ENCODE measurements at regions not wholly inside any gene's neighbourhood (a gene's known extent, or its start where the extent isn't known, plus 50 kb on each side); places are given as distances from the start of the nearest gene placed in this dataset.

DNA sequence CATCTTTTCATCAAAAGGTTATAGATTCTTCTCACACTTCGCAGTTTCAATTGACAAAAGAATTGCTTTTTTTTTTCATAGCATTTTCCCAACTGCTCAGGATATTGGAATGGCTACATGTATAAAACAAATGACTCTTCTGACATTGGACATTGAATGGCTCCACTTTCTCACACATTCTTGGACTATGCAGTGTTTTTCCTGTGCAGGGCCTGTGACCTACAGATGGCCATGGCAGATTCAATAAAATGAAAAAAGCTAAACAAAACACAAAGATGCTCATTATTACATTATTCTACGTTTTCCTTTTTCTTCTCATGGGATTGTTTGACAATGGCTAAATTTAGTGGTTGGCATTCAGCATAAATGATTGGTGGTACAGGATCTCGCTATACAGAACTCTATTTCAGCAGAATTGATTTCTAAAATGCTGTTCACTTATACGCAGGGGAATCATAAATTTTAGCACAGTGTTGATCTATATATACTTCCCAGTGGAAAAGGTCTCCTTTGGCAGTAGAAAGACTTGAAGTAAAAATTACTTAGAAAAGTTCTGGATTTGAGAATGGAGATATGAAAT, 115.6 kb upstream of the ADAMTS5 start:
- Histone ChIP-seq H3K4me2 (ENCODE audit: low read length) (no peak overlapping the region), H3K4me1 (ENCODE audit: control insufficient read depth, insufficient read depth, low read length) (no peaks in the 10 kb centered on the region), H3K36me3 (ENCODE audit: insufficient read depth, low read length) (no peaks in the 10 kb centered on the region)

DNA sequence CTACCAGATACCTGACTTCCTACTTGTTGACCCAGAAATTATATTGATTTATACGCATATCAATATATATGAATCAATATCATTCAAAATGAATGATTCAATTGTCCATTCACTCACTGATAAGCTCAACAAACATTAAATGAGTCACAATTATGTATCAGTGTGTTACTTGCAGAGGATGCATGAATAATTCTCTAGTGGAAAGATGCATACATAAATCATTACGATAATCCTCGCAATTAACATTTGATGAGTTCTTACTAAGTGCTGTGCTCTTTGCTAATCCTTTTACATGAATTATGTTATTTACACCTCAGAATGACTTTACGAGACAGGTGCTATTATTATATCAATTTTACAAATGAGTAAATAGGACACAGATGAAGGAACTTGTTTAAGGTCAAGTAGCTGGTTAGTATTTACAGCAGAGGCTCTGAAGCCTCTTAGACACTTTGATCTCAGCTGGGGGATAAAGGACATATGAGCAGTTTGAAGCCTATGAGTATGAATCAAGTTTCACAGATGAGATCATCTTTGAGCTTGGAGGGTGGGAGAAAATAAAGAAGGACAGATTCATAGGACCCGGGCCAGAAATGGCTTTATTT, 112.8 kb upstream of the ADAMTS5 start:
- no peaks in the 10 kb centered on the region for H3K36me3 ChIP-seq (ENCODE audit: insufficient read depth, low read length)
- no peaks in the 10 kb centered on the region for H3K9me3 ChIP-seq (replicated peaks; ENCODE audit: low read length)
- H3K4me2 ChIP-seq (ENCODE audit: low read length) = no peak overlapping the region
- H3K27me3 ChIP-seq (ENCODE audit: control insufficient read depth, insufficient read depth, low read length) = no peaks in the 10 kb centered on the region
- H3K4me1 ChIP-seq (ENCODE audit: control insufficient read depth, insufficient read depth, low read length) = no peaks in the 10 kb centered on the region
- no peak overlapping the region for H3K9ac ChIP-seq (ENCODE audit: low read depth, low read length)
- no peak overlapping the region for H3K4me3 ChIP-seq (ENCODE audit: low read length)

More for the DNA sequence above, 115.6 kb upstream of the ADAMTS5 start:
- no peak overlapping the region for H3K9ac ChIP-seq (ENCODE audit: low read depth, low read length)
- H3K4me3 ChIP-seq (ENCODE audit: low read length) = no peak overlapping the region
- no peaks in the 10 kb centered on the region for H3K9me3 ChIP-seq (replicated peaks; ENCODE audit: low read length)
- no peaks in the 10 kb centered on the region for H3K27me3 ChIP-seq (ENCODE audit: control insufficient read depth, insufficient read depth, low read length)

GRCh38 chr21:27078915-27079314, 112.0 kb upstream of the ADAMTS5 start:
- no peaks in the 10 kb centered on the region for H3K4me1 ChIP-seq (ENCODE audit: control insufficient read depth, insufficient read depth, low read length)
- H3K36me3 ChIP-seq (ENCODE audit: insufficient read depth, low read length) = no peaks in the 10 kb centered on the region
- no peak overlapping the region for H3K4me2 ChIP-seq (ENCODE audit: low read length)
- H3K4me3 ChIP-seq (ENCODE audit: low read length) = no peak overlapping the region
- no peaks in the 10 kb centered on the region for H3K27me3 ChIP-seq (ENCODE audit: control insufficient read depth, insufficient read depth, low read length)
- no peak overlapping the region for H3K9ac ChIP-seq (ENCODE audit: low read depth, low read length)
- H3K9me3 ChIP-seq (replicated peaks; ENCODE audit: low read length) = no peaks in the 10 kb centered on the region

DNA sequence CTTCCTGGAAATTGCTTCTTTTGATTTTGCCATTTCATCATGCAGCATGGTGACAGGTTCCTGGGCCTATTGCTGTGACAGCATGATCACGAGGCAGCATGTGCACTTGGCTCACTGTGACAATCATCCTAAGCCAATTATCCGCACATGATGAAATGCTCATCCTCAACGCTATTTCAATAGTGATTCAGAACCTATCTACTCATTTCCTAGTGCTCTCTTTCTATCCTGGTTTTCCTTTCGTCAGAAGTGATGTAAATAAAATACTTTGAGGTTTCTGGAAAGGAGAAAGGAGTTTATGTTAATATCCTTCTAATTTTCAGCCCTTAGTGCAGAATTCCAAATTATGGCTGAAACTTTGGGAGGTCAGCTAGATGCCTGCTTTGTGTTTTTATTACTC, 110.6 kb upstream of the ADAMTS5 start:
- Histone ChIP-seq H3K9me3 (replicated peaks; ENCODE audit: low read length) (no peaks in the 10 kb centered on the region), H3K4me2 (ENCODE audit: low read length) (no peak overlapping the region), H3K36me3 (ENCODE audit: insufficient read depth, low read length) (no peaks in the 10 kb centered on the region), H3K4me3 (ENCODE audit: low read length) (no peak overlapping the region), H3K4me1 (ENCODE audit: control insufficient read depth, insufficient read depth, low read length) (no peaks in the 10 kb centered on the region), H3K9ac (ENCODE audit: low read depth, low read length) (no peak overlapping the region), H3K27me3 (ENCODE audit: control insufficient read depth, insufficient read depth, low read length) (no peaks in the 10 kb centered on the region)

DNA sequence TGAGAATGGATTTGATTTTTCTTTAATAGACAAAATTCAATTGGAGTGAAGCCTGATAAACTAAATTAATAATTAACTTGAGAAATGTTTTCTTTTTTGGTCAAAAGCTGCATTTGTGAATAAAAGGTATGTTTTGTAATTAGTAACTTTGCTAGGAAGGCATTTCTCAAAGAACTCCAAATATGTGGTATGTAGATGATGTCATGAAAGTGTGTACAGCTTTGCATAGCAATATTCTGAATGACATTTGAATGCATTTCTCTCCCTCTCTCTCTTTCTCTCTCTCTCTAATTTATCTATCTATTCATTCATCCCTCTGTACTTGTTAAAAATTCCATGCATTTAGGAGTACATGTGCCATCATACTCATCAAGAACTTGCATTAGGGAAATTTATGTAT, 109.1 kb upstream of the ADAMTS5 start:
- H3K4me1 ChIP-seq (ENCODE audit: control insufficient read depth, insufficient read depth, low read length) = no peaks in the 10 kb centered on the region
- H3K4me3 ChIP-seq (ENCODE audit: low read length) = no peak overlapping the region
- no peak overlapping the region for H3K9ac ChIP-seq (ENCODE audit: low read depth, low read length)
- H3K9me3 ChIP-seq (replicated peaks; ENCODE audit: low read length) = no peaks in the 10 kb centered on the region
- no peaks in the 10 kb centered on the region for H3K36me3 ChIP-seq (ENCODE audit: insufficient read depth, low read length)
- no peaks in the 10 kb centered on the region for H3K27me3 ChIP-seq (ENCODE audit: control insufficient read depth, insufficient read depth, low read length)
- H3K4me2 ChIP-seq (ENCODE audit: low read length) = no peak overlapping the region

- H3K9me3 ChIP-seq (replicated peaks; ENCODE audit: low read length) = no peaks in the 10 kb centered on the region
- H3K4me1 ChIP-seq (ENCODE audit: control insufficient read depth, insufficient read depth, low read length) = no peaks in the 10 kb centered on the region
- no peak overlapping the region for H3K4me3 ChIP-seq (ENCODE audit: low read length)
- no peak overlapping the region for H3K9ac ChIP-seq (ENCODE audit: low read depth, low read length)
- H3K27me3 ChIP-seq (ENCODE audit: control insufficient read depth, insufficient read depth, low read length) = no peaks in the 10 kb centered on the region
- no peaks in the 10 kb centered on the region for H3K36me3 ChIP-seq (ENCODE audit: insufficient read depth, low read length)
- H3K4me2 ChIP-seq (ENCODE audit: low read length) = no peak overlapping the region
These were observed 104.2 kb upstream of the ADAMTS5 start for GRCh38 chr21:27070861-27071670.

GRCh38 chr21:27068811-27069210, 101.9 kb upstream of the ADAMTS5 start:
- H3K4me1 ChIP-seq (ENCODE audit: control insufficient read depth, insufficient read depth, low read length) = no peaks in the 10 kb centered on the region
- H3K4me2 ChIP-seq (ENCODE audit: low read length) = no peak overlapping the region
- H3K9ac ChIP-seq (ENCODE audit: low read depth, low read length) = no peak overlapping the region
- H3K4me3 ChIP-seq (ENCODE audit: low read length) = no peak overlapping the region
- H3K27me3 ChIP-seq (ENCODE audit: control insufficient read depth, insufficient read depth, low read length) = no peaks in the 10 kb centered on the region
- H3K36me3 ChIP-seq (ENCODE audit: insufficient read depth, low read length) = no peaks in the 10 kb centered on the region
- H3K9me3 ChIP-seq (replicated peaks; ENCODE audit: low read length) = no peaks in the 10 kb centered on the region

DNA sequence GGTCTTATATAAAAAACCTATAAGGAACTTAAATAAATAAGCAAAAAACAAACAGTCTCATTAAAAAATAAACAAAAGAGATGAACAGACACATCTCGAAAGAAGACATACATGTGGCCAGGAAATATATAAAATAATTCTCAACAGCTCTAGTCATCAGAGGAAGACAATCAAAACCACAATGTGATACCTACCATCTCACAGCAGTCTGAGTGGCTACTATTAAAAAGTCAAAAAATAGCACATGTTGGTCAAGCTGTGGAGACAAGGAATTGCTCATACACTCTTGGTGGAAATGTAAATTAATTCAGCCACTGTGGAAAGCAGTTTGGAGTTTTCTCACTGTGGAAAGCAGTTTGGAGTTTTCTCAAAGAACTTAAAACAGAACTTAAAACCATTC, 100.3 kb upstream of the ADAMTS5 start:
- no peaks in the 10 kb centered on the region for H3K36me3 ChIP-seq (ENCODE audit: insufficient read depth, low read length)
- peaks cover 3% of the 10 kb centered on the region for H3K9me3 ChIP-seq (replicated peaks; ENCODE audit: low read length)
- H3K4me2 ChIP-seq (ENCODE audit: low read length) = no peak overlapping the region
- H3K4me1 ChIP-seq (ENCODE audit: control insufficient read depth, insufficient read depth, low read length) = no peaks in the 10 kb centered on the region
- no peak overlapping the region for H3K9ac ChIP-seq (ENCODE audit: low read depth, low read length)
- H3K27me3 ChIP-seq (ENCODE audit: control insufficient read depth, insufficient read depth, low read length) = no peaks in the 10 kb centered on the region
- H3K4me3 ChIP-seq (ENCODE audit: low read length) = no peak overlapping the region

DNA sequence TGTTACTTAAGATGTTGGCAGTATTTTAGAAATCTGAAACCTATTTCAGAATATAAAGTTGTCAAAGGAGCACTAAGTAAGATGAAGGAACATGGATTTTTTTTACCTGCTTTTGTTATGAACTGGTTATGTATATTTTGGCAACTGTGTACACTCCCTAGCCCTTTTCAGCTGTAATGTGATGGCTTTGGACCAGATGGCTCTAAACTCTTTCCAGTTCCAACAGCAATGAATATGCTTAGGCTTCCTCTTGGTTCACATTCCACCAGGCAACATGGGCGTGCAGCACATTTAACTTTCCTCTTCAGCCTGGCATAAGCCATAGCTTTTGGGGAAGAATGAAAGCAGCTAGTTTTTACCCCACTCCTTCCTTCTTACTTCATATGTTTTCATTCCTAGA, 95.6 kb upstream of the ADAMTS5 start:
- Histone ChIP-seq H3K9ac (ENCODE audit: low read depth, low read length) (no peak overlapping the region), H3K36me3 (ENCODE audit: insufficient read depth, low read length) (no peaks in the 10 kb centered on the region), H3K27me3 (ENCODE audit: control insufficient read depth, insufficient read depth, low read length) (no peaks in the 10 kb centered on the region), H3K4me1 (ENCODE audit: control insufficient read depth, insufficient read depth, low read length) (peaks cover 19% of the 10 kb centered on the region), H3K9me3 (replicated peaks; ENCODE audit: low read length) (peaks cover 3% of the 10 kb centered on the region), H3K4me2 (ENCODE audit: low read length) (no peak overlapping the region), H3K4me3 (ENCODE audit: low read length) (no peak overlapping the region)

- Histone ChIP-seq H3K4me2 (ENCODE audit: low read length) (no peak overlapping the region), H3K4me1 (ENCODE audit: control insufficient read depth, insufficient read depth, low read length) (peaks cover 19% of the 10 kb centered on the region)
These were observed 94.9 kb upstream of the ADAMTS5 start for GRCh38 chr21:27061770-27062169.

GRCh38 chr21:27060190-27060589, 93.3 kb upstream of the ADAMTS5 start:
- H3K27me3 ChIP-seq (ENCODE audit: control insufficient read depth, insufficient read depth, low read length) = no peaks in the 10 kb centered on the region
- H3K9me3 ChIP-seq (replicated peaks; ENCODE audit: low read length) = peaks cover 3% of the 10 kb centered on the region
- H3K36me3 ChIP-seq (ENCODE audit: insufficient read depth, low read length) = no peaks in the 10 kb centered on the region
- peaks cover 19% of the 10 kb centered on the region for H3K4me1 ChIP-seq (ENCODE audit: control insufficient read depth, insufficient read depth, low read length)
- H3K9ac ChIP-seq (ENCODE audit: low read depth, low read length) = no peak overlapping the region
- H3K4me2 ChIP-seq (ENCODE audit: low read length) = peak overlapping the region; percentile 35
- no peak overlapping the region for H3K4me3 ChIP-seq (ENCODE audit: low read length)

More at GRCh38 chr21:27061770-27062169, 94.9 kb upstream of the ADAMTS5 start:
- H3K36me3 ChIP-seq (ENCODE audit: insufficient read depth, low read length) = no peaks in the 10 kb centered on the region
- peaks cover 3% of the 10 kb centered on the region for H3K9me3 ChIP-seq (replicated peaks; ENCODE audit: low read length)
- no peaks in the 10 kb centered on the region for H3K27me3 ChIP-seq (ENCODE audit: control insufficient read depth, insufficient read depth, low read length)
- no peak overlapping the region for H3K4me3 ChIP-seq (ENCODE audit: low read length)
- no peak overlapping the region for H3K9ac ChIP-seq (ENCODE audit: low read depth, low read length)

Data from skeletal muscle satellite cell (primary cell).